ENCODE measurements at regions not wholly inside any gene's neighbourhood (a gene's known extent, or its start where the extent isn't known, plus 50 kb on each side); places are given as distances from the start of the nearest gene placed in this dataset.

DNA sequence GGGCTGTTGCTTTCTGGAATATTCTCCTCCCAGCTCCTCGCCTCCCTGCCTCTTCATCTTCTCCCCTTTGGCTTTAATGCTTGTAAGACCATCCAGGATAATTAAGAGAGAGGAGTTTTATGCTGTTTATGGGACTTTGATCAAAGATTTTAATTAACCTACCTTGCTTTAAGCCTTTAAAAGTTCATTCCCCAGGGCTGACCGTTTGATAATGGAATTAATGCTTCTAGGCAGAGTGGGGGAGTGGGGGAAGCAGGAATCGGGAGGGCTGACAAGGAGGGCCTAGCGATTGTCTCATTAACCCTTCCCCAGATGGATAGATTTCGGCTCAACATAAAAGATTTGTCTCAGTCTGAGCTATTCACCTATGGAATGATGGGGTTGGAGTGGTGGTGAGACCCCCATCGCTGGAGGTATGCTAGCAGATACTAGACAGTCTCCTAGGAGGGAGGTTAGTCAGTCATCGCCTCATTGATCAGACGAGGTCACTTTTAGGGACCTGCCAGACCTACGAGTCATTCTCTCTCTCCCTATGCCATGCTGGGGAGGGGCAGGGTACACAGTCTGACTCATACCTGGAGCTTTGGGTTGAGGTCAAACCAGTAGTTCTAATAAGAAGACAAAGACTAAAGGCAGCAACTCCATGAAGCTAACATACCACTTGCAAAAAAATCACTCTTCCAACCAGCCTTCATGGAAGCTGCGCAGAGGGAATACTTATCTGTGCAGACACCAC is 236.6 kb upstream of the NLRP1 start:
- TF ChIP-seq, protein P1, sequence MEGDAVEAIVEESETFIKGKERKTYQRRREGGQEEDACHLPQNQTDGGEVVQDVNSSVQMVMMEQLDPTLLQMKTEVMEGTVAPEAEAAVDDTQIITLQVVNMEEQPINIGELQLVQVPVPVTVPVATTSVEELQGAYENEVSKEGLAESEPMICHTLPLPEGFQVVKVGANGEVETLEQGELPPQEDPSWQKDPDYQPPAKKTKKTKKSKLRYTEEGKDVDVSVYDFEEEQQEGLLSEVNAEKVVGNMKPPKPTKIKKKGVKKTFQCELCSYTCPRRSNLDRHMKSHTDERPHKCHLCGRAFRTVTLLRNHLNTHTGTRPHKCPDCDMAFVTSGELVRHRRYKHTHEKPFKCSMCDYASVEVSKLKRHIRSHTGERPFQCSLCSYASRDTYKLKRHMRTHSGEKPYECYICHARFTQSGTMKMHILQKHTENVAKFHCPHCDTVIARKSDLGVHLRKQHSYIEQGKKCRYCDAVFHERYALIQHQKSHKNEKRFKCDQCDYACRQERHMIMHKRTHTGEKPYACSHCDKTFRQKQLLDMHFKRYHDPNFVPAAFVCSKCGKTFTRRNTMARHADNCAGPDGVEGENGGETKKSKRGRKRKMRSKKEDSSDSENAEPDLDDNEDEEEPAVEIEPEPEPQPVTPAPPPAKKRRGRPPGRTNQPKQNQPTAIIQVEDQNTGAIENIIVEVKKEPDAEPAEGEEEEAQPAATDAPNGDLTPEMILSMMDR (optimal IDR thresholded peaks at IDR 0.05 in 1 of 3, IDR thresholded peaks at IDR 0.05 in 1 of 3, conservative IDR thresholded peaks at IDR 0.05 in 1 of 3; ENCODE audit: extremely low read depth in 1 of 3, insufficient read depth in 2 of 3, low read length in 3 of 3), result no peak
- TF ChIP-seq EZH2 (IDR thresholded peaks at IDR 0.05; ENCODE audit: low read length), result no peak

All from keratinocyte (primary cell).